HepG2 (cell line): ENCODE measurements at regions not wholly inside any gene's neighbourhood (a gene's known extent, or its start where the extent isn't known, plus 50 kb on each side); places are given as distances from the start of the nearest gene placed in this dataset.

Experiments used
- ATAC-seq: fragments of 200-7000 bp; cut with Tn5 transposase; 3 replicates; pipeline ENCODE4 v1.9.1; 2020; ENCODE audit warnings: mild to moderate bottlenecking, moderate library complexity
- BruUV-seq: library from RNA; stranded (reverse); fragments of 400-500 nt; replicated peaks from 2 replicates; lab custom pipeline; 2021; lab: Mats Ljungman, UMichigan
- CTCF ChIA-PET: fragments of 300-600 bp; formaldehyde crosslinking; extraction: SDS; loops from one replicate; lab custom pipeline; 2021; ENCODE audit warnings: low total read pairs, inconsistent platforms, low intra/inter-chr PET ratio; lab: Yijun Ruan, JAX
- POLR2A ChIA-PET: fragments of 350-600 bp; sonication (Branson Sonifier 250); formaldehyde crosslinking; loops from one replicate; lab custom pipeline; 2020; ENCODE audit warnings: antibody characterized with exemption, inconsistent platforms; lab: Yijun Ruan, JAX
- DNase-seq: peaks from one replicate; pipeline ENCODE4 v3.0.0-alpha.2; 2015; ENCODE audit warnings: low spot score
- FAIRE-seq: peaks from 3 replicates; lab custom pipeline; 2011; peaks lifted over from hg19 to GRCh38; lab: Jason Lieb, UNC
- H2AFZ ChIP-seq: one replicate; pipeline ENCODE4 v1.6.1; 2011; ENCODE audit warnings: low read length, inconsistent platforms
- H3K27ac ChIP-seq: fragments of 300-600 bp; 3 replicates; pipeline ENCODE4 v1.8.0; 2011; ENCODE audit warnings: mixed run types, mild to moderate bottlenecking, mixed read lengths, low read length, inconsistent platforms; ENCODE audit not compliant: insufficient read depth; ENCODE audit errors: extremely low read length
- H3K27me3 ChIP-seq, 2 experiments: fragments of 200-600 bp in 1 of 2; 2 replicates in 1 of 2; 3 replicates in 1 of 2; pipeline versions ENCODE4 v1.6.0 to v1.8.0; 2011; ENCODE audit warnings: low read length in 2 of 2, mild to moderate bottlenecking in 2 of 2, moderate library complexity in 2 of 2, inconsistent platforms in 1 of 2; ENCODE audit not compliant: insufficient read depth in 2 of 2, control insufficient read depth in 1 of 2
- H3K36me3 ChIP-seq, 2 experiments: fragments of 200-600 bp in 1 of 2; replicated peaks in 1 of 2; 2 replicates in 1 of 2; 3 replicates in 1 of 2; pipeline versions ENCODE4 v1.5.1 to v1.8.0; 2011; ENCODE audit warnings: low read length in 2 of 2, inconsistent platforms in 1 of 2; ENCODE audit not compliant: insufficient read depth in 2 of 2, control insufficient read depth in 1 of 2
- H3K4me1 ChIP-seq: 2 replicates; pipeline ENCODE4 v1.5.1; 2012; ENCODE audit warnings: low read length, inconsistent platforms; ENCODE audit not compliant: insufficient read depth
- H3K4me2 ChIP-seq: 2 replicates; pipeline ENCODE4 v1.6.0; 2011; ENCODE audit warnings: low read depth, low read length, inconsistent platforms
- H3K4me3 ChIP-seq, 3 experiments: fragments of 200-600 bp in 1 of 3; sonication (generic), shearing (Covaris generic) in 1 of 3; replicated peaks in 1 of 3; 2 replicates each; pipeline ENCODE4 v1.5.1; 2011 to 2016; ENCODE audit warnings: low read length in 3 of 3, inconsistent platforms in 2 of 3, low read depth in 2 of 3, mild to moderate bottlenecking in 2 of 3, control low read depth in 1 of 3, mixed read lengths in 1 of 3; ENCODE audit not compliant: insufficient read depth in 1 of 3
- H3K79me2 ChIP-seq: one replicate; pipeline ENCODE4 v1.6.1; 2011; ENCODE audit warnings: low read length, inconsistent platforms; ENCODE audit not compliant: insufficient read depth
- H3K9ac ChIP-seq: 2 replicates; pipeline ENCODE4 v1.6.0; 2011; ENCODE audit warnings: mild to moderate bottlenecking, low read depth, low read length, inconsistent platforms; ENCODE audit not compliant: insufficient read depth
- H3K9me3 ChIP-seq: 2 replicates; pipeline ENCODE4 v1.5.1; 2012; ENCODE audit warnings: mild to moderate bottlenecking, low read length
- H4K20me1 ChIP-seq: 2 replicates; pipeline ENCODE4 v1.6.0; 2011; ENCODE audit warnings: inconsistent platforms, mild to moderate bottlenecking, low read length, moderate library complexity; ENCODE audit not compliant: insufficient read depth
- FOXC1 ChIP-seq: sonication (generic); formaldehyde crosslinking; IDR thresholded peaks from 2 replicates; pipeline ENCODE4 v1.8.0; 2022; ENCODE audit warnings: mild to moderate bottlenecking, missing genetic modification reagents, borderline replicate concordance
- HOXA9 ChIP-seq: sonication (generic); formaldehyde crosslinking; IDR thresholded peaks from 2 replicates; pipeline ENCODE4 v1.8.1; 2022; ENCODE audit warnings: missing genetic modification reagents, mild to moderate bottlenecking, moderate library complexity, borderline replicate concordance
- JARID2 ChIP-seq: sonication (generic); formaldehyde crosslinking; IDR thresholded peaks from 2 replicates; pipeline ENCODE4 v1.8.1; 2023; ENCODE audit warnings: missing genetic modification reagents, inconsistent platforms; ENCODE audit not compliant: insufficient replicate concordance
- NFIB ChIP-seq: sonication (generic); formaldehyde crosslinking; IDR thresholded peaks from 2 replicates; pipeline ENCODE4 v1.9.0; 2021; ENCODE audit warnings: missing genetic modification reagents, mild to moderate bottlenecking, borderline replicate concordance
- SRSF1 ChIP-seq: fragments of 200-400 bp; formaldehyde crosslinking; optimal IDR thresholded peaks from 2 replicates; pipeline ENCODE3; 2017; ENCODE audit warnings: mild to moderate bottlenecking, low read depth, low read length, moderate library complexity
- TFAP4 ChIP-seq: sonication (generic); IDR thresholded peaks from 2 replicates; pipeline ENCODE4 v1.6.1; 2016; ENCODE audit warnings: low read depth, borderline replicate concordance
- ZNF17 ChIP-seq: sonication (generic); formaldehyde crosslinking; IDR thresholded peaks from 2 replicates; pipeline ENCODE4 v1.5.0; 2020; ENCODE audit warnings: mild to moderate bottlenecking, missing genetic modification reagents
- ZNF251 ChIP-seq: sonication (generic); formaldehyde crosslinking; IDR thresholded peaks from 2 replicates; pipeline ENCODE4 v1.9.0; 2021; ENCODE audit warnings: mild to moderate bottlenecking, missing genetic modification reagents
- ZNF441 ChIP-seq: sonication (generic); formaldehyde crosslinking; IDR thresholded peaks from 2 replicates; pipeline ENCODE4 v1.7.0; 2021; ENCODE audit warnings: missing genetic modification reagents, borderline replicate concordance
- ZNF776 ChIP-seq: sonication (generic); formaldehyde crosslinking; IDR thresholded peaks from 2 replicates; pipeline ENCODE4 v1.4.0; 2020; ENCODE audit warnings: mild to moderate bottlenecking, missing genetic modification reagents
- WGBS: methylation state at CpG from one replicate; pipeline ENCODE4 v1.1.6; 2017; ENCODE audit warnings: low lambda C conversion rate; 5-methylcytosine and 5-hydroxymethylcytosine counted together
- in situ Hi-C: cut with HindIII; loops from 2 replicates; pipeline ENCODE4 v1.10.0; 2017; ENCODE audit warnings: low pct_unique_long_range_greater_than_20kb; ENCODE audit not compliant: extremely low pct_ligation_motif_present
- intact Hi-C: fragments of 100-400 bp; cut with micrococcal nuclease; formaldehyde crosslinking; loops from one replicate; pipeline ENCODE4 v1.10.0; 2022; ENCODE audit not compliant: unreplicated experiment

- no peaks in the 10 kb centered on the region for H3K36me3 ChIP-seq
- intact Hi-C loops, result no loop called here
- H2AFZ ChIP-seq, result no peak overlapping the region
- TF ChIP-seq NFIB (no peak), ZNF251 (CRISPR knock-in tag) (no peak), ZNF441 (CRISPR knock-in tag) (no peak), ZNF776 (CRISPR knock-in tag) (no peak), TFAP4 (no peak), JARID2 (CRISPR knock-in tag) (no peak), ZNF17 (CRISPR knock-in tag) (no peak), SRSF1 (no peak), HOXA9 (CRISPR knock-in tag) (no peak), FOXC1 (CRISPR knock-in tag) (no peak)
- no TSS peak for BruUV-seq
- DNase-seq (no peak), ATAC-seq (no peak), FAIRE-seq (no peak)
- WGBS, result 3% methylated on average over 3 of the region's 3 CpGs
- CTCF ChIA-PET, result no interaction called here
- no peak overlapping the region for H3K4me2 ChIP-seq
- H3K27me3 ChIP-seq, result no peaks in the 10 kb centered on the region
- H3K9me3 ChIP-seq, result no peaks in the 10 kb centered on the region
- POLR2A ChIA-PET, result no interaction called here
- in situ Hi-C loops, result no loop called here
- no peak overlapping the region for H3K27ac ChIP-seq
- H3K79me2 ChIP-seq, result no peaks in the 10 kb centered on the region
- no peaks in the 10 kb centered on the region for H4K20me1 ChIP-seq
- no peaks in the 10 kb centered on the region for H3K4me1 ChIP-seq
- H3K4me3 ChIP-seq, result no peak overlapping the region
- no peak overlapping the region for H3K9ac ChIP-seq
These were observed 273.7 kb downstream of the TMX3 start for GRCh38 chr18:68441241-68441640.
